ENCODE measurements at regions not wholly inside any gene's neighbourhood (a gene's known extent, or its start where the extent isn't known, plus 50 kb on each side); places are given as distances from the start of the nearest gene placed in this dataset.

- H3K79me2 ChIP-seq (ENCODE audit: control insufficient read depth, low read length) = no peaks in the 10 kb centered on the region
- no peak for TF ChIP-seq CTCF (IDR thresholded peaks at IDR 0.05; ENCODE audit: low read depth, low read length, poor library complexity, severe bottlenecking)
- no peak for TF ChIP-seq EZH2phosphoT487 (IDR thresholded peaks at IDR 0.05; ENCODE audit: borderline replicate concordance, low read length)
- no peaks in the 10 kb centered on the region for H3K9me3 ChIP-seq (ENCODE audit: control insufficient read depth, insufficient read depth, low read length)
- H3K27me3 ChIP-seq (ENCODE audit: control insufficient read depth, low read length) = no peaks in the 10 kb centered on the region
- H4K20me1 ChIP-seq (ENCODE audit: control insufficient read depth, insufficient read depth, low read depth, low read length) = no peaks in the 10 kb centered on the region
- H3K4me2 ChIP-seq (ENCODE audit: low read length) = no peak overlapping the region
- no peak overlapping the region for H3K4me3 ChIP-seq (ENCODE audit: low read length)
- no peaks in the 10 kb centered on the region for H3K36me3 ChIP-seq (ENCODE audit: control insufficient read depth, low read length)
- no peaks in the 10 kb centered on the region for H3F3A ChIP-seq (ENCODE audit: control insufficient read depth, insufficient read depth)
- no peaks in the 10 kb centered on the region for H3K9me2 ChIP-seq (replicated peaks; ENCODE audit: control insufficient read depth, low read length)
- no peaks in the 10 kb centered on the region for H3K4me1 ChIP-seq (ENCODE audit: control insufficient read depth, low read length)
- H3K27ac ChIP-seq (ENCODE audit: low read depth, low read length) = no peak overlapping the region
Measured at GRCh38 chr21:35824136-35824535, 236.2 kb downstream of the SETD4 start.

- H3K27me3 ChIP-seq (ENCODE audit: control insufficient read depth, low read length) = no peaks in the 10 kb centered on the region
- H3K9me2 ChIP-seq (replicated peaks; ENCODE audit: control insufficient read depth, low read length) = no peaks in the 10 kb centered on the region
- no peaks in the 10 kb centered on the region for H3K9me3 ChIP-seq (ENCODE audit: control insufficient read depth, insufficient read depth, low read length)
- no peaks in the 10 kb centered on the region for H4K20me1 ChIP-seq (ENCODE audit: control insufficient read depth, insufficient read depth, low read depth, low read length)
- no peak overlapping the region for H3K4me3 ChIP-seq (ENCODE audit: low read length)
- no peaks in the 10 kb centered on the region for H3F3A ChIP-seq (ENCODE audit: control insufficient read depth, insufficient read depth)
- H3K36me3 ChIP-seq (ENCODE audit: control insufficient read depth, low read length) = no peaks in the 10 kb centered on the region
- no peaks in the 10 kb centered on the region for H3K4me1 ChIP-seq (ENCODE audit: control insufficient read depth, low read length)
- H3K4me2 ChIP-seq (ENCODE audit: low read length) = no peak overlapping the region
- TF ChIP-seq CTCF (IDR thresholded peaks at IDR 0.05; ENCODE audit: low read depth, low read length, poor library complexity, severe bottlenecking) (no peak), EZH2phosphoT487 (IDR thresholded peaks at IDR 0.05; ENCODE audit: borderline replicate concordance, low read length) (no peak)
- H3K79me2 ChIP-seq (ENCODE audit: control insufficient read depth, low read length) = no peaks in the 10 kb centered on the region
- no peak overlapping the region for H3K27ac ChIP-seq (ENCODE audit: low read depth, low read length)
Measured at GRCh38 chr21:35819134-35819533, 241.2 kb downstream of the SETD4 start.

GRCh38 chr21:35818597-35818996, 241.7 kb downstream of the SETD4 start:
- Histone ChIP-seq H3K36me3 (ENCODE audit: control insufficient read depth, low read length) (no peaks in the 10 kb centered on the region), H3K9me3 (ENCODE audit: control insufficient read depth, insufficient read depth, low read length) (no peaks in the 10 kb centered on the region), H3K4me1 (ENCODE audit: control insufficient read depth, low read length) (no peaks in the 10 kb centered on the region), H3K27me3 (ENCODE audit: control insufficient read depth, low read length) (no peaks in the 10 kb centered on the region), H3K4me3 (ENCODE audit: low read length) (no peak overlapping the region), H3K79me2 (ENCODE audit: control insufficient read depth, low read length) (no peaks in the 10 kb centered on the region), H3F3A (ENCODE audit: control insufficient read depth, insufficient read depth) (no peaks in the 10 kb centered on the region), H3K9me2 (replicated peaks; ENCODE audit: control insufficient read depth, low read length) (no peaks in the 10 kb centered on the region), H3K27ac (ENCODE audit: low read depth, low read length) (no peak overlapping the region), H4K20me1 (ENCODE audit: control insufficient read depth, insufficient read depth, low read depth, low read length) (no peaks in the 10 kb centered on the region), H3K4me2 (ENCODE audit: low read length) (no peak overlapping the region)
- TF ChIP-seq CTCF (IDR thresholded peaks at IDR 0.05; ENCODE audit: low read depth, low read length, poor library complexity, severe bottlenecking) (no peak), EZH2phosphoT487 (IDR thresholded peaks at IDR 0.05; ENCODE audit: borderline replicate concordance, low read length) (no peak)

Data from DOHH2 (cell line).